Fibroblast of lung (primary cell): ENCODE measurements at regions not wholly inside any gene's neighbourhood (a gene's known extent, or its start where the extent isn't known, plus 50 kb on each side); places are given as distances from the start of the nearest gene placed in this dataset.

ENCODE experiments used
- DNase-seq, 2 donors: peaks; one replicate each; pipeline versions ENCODE4 v3.0.0 to v3.0.0-alpha.2; 2010; ENCODE audit warnings: low read depth in 2 of 2
- H2AFZ ChIP-seq: 2 replicates; pipeline ENCODE4 v1.5.1; 2012; ENCODE audit warnings: low read length, control low read depth, inconsistent platforms
- H3K27ac ChIP-seq: 2 replicates; pipeline ENCODE4 v1.5.1; 2011; ENCODE audit warnings: low read length, control low read depth; ENCODE audit not compliant: insufficient read depth
- H3K27me3 ChIP-seq: 2 replicates; pipeline ENCODE4 v1.5.1; 2011; ENCODE audit warnings: mild to moderate bottlenecking, low read length; ENCODE audit not compliant: control insufficient read depth, insufficient read depth
- H3K36me3 ChIP-seq: 2 replicates; pipeline ENCODE4 v1.5.1; 2011; ENCODE audit warnings: low read length; ENCODE audit not compliant: control insufficient read depth, insufficient read depth
- H3K4me1 ChIP-seq: 2 replicates; pipeline ENCODE4 v1.5.1; 2011; ENCODE audit warnings: low read length; ENCODE audit not compliant: control insufficient read depth, insufficient read depth; ENCODE audit errors: extremely low read depth
- H3K4me2 ChIP-seq: 2 replicates; pipeline ENCODE4 v1.5.1; 2011; ENCODE audit warnings: low read length, control low read depth; ENCODE audit not compliant: insufficient read depth; ENCODE audit errors: extremely low read depth
- H3K4me3 ChIP-seq, 4 experiments: fragments of 200-600 bp in 1 of 4; sonication (generic) in 1 of 4; replicated peaks in 1 of 4; 2 replicates each; pipeline ENCODE4 v1.5.1; 2011 to 2016; ENCODE audit warnings: low read length in 4 of 4, low read depth in 3 of 4, mild to moderate bottlenecking in 3 of 4, control low read depth in 2 of 4, inconsistent platforms in 1 of 4, mixed read lengths in 1 of 4; ENCODE audit not compliant: insufficient read depth in 1 of 4; ENCODE audit errors: control extremely low read depth in 1 of 4
- H3K79me2 ChIP-seq: 2 replicates; pipeline ENCODE4 v1.5.1; 2012; ENCODE audit warnings: mild to moderate bottlenecking, low read length, inconsistent platforms; ENCODE audit not compliant: control insufficient read depth, insufficient read depth
- H3K9ac ChIP-seq: 2 replicates; pipeline ENCODE4 v1.5.1; 2011; ENCODE audit warnings: mild to moderate bottlenecking, low read length, control low read depth; ENCODE audit not compliant: insufficient read depth
- H3K9me3 ChIP-seq: 2 replicates; pipeline ENCODE4 v1.5.1; 2012; ENCODE audit warnings: low read depth, low read length; ENCODE audit not compliant: control insufficient read depth, insufficient read depth
- H4K20me1 ChIP-seq: 2 replicates; pipeline ENCODE4 v1.5.1; 2011; ENCODE audit warnings: low read length; ENCODE audit not compliant: control insufficient read depth, insufficient read depth; ENCODE audit errors: extremely low read depth
- CTCF ChIP-seq, 2 donors: IDR thresholded peaks in 1 of 2; conservative IDR thresholded peaks in 1 of 2; 1 replicate in 1 of 2; 2 replicates in 1 of 2; pipeline ENCODE4 v1.5.1; 2011 to 2012; ENCODE audit warnings: low read length in 2 of 2, control low read depth in 1 of 2, inconsistent platforms in 1 of 2, low read depth in 1 of 2, mild to moderate bottlenecking in 1 of 2
- EZH2 ChIP-seq: IDR thresholded peaks from 2 replicates; pipeline ENCODE4 v1.5.1; 2012; ENCODE audit warnings: low read length, control low read depth, mild to moderate bottlenecking; ENCODE audit errors: missing control alignments

- Histone ChIP-seq H3K4me1 (no peaks in the 10 kb centered on the region), H3K9ac (no peak overlapping the region), H3K4me2 (no peak overlapping the region), H3K27ac (no peak overlapping the region), H3K79me2 (no peaks in the 10 kb centered on the region), H4K20me1 (no peaks in the 10 kb centered on the region), H3K36me3 (no peaks in the 10 kb centered on the region), H2AFZ (no peak overlapping the region), H3K9me3 (no peaks in the 10 kb centered on the region), H3K27me3 (no peaks in the 10 kb centered on the region), H3K4me3 (no peak overlapping the region)
- no peak for DNase-seq
- TF ChIP-seq EZH2 (no peak), CTCF (conservative IDR thresholded peaks at IDR 0.05 in 1 of 2, IDR thresholded peaks at IDR 0.05 in 1 of 2; ENCODE audit: low read depth in 1 of 2, low read length in 2 of 2) (no peak)
Measured at GRCh38 chr2:35168351-35168750, 1187.2 kb upstream of the CRIM1 start.

GRCh38 chr2:35163948-35164347 is 1191.6 kb upstream of the CRIM1 start:
- no peaks in the 10 kb centered on the region for H3K36me3 ChIP-seq
- no peaks in the 10 kb centered on the region for H3K9me3 ChIP-seq
- DNase-seq = no peak
- no peaks in the 10 kb centered on the region for H3K27me3 ChIP-seq
- H3K4me2 ChIP-seq = no peak overlapping the region
- TF ChIP-seq CTCF (conservative IDR thresholded peaks at IDR 0.05 in 1 of 2, IDR thresholded peaks at IDR 0.05 in 1 of 2; ENCODE audit: low read depth in 1 of 2, low read length in 2 of 2) (no peak), EZH2 (no peak)
- H3K4me3 ChIP-seq = no peak overlapping the region
- no peak overlapping the region for H3K27ac ChIP-seq
- H4K20me1 ChIP-seq = no peaks in the 10 kb centered on the region
- H3K79me2 ChIP-seq = no peaks in the 10 kb centered on the region
- H3K9ac ChIP-seq = no peak overlapping the region
- no peak overlapping the region for H2AFZ ChIP-seq
- H3K4me1 ChIP-seq = no peaks in the 10 kb centered on the region

GRCh38 chr2:35160871-35161270 is 1194.7 kb upstream of the CRIM1 start:
- H3K27ac ChIP-seq = no peak overlapping the region
- H3K9ac ChIP-seq = no peak overlapping the region
- TF ChIP-seq EZH2 (no peak), CTCF (conservative IDR thresholded peaks at IDR 0.05 in 1 of 2, IDR thresholded peaks at IDR 0.05 in 1 of 2; ENCODE audit: low read depth in 1 of 2, low read length in 2 of 2) (no peak)
- H4K20me1 ChIP-seq = no peaks in the 10 kb centered on the region
- H3K79me2 ChIP-seq = no peaks in the 10 kb centered on the region
- H3K36me3 ChIP-seq = no peaks in the 10 kb centered on the region
- no peaks in the 10 kb centered on the region for H3K4me1 ChIP-seq
- no peak overlapping the region for H3K4me3 ChIP-seq
- no peak overlapping the region for H2AFZ ChIP-seq
- H3K4me2 ChIP-seq = no peak overlapping the region
- DNase-seq = no peak
- H3K9me3 ChIP-seq = no peaks in the 10 kb centered on the region
- H3K27me3 ChIP-seq = no peaks in the 10 kb centered on the region
